Neural progenitor cell (in vitro differentiated cells): ENCODE measurements at regions not wholly inside any gene's neighbourhood (a gene's known extent, or its start where the extent isn't known, plus 50 kb on each side); places are given as distances from the start of the nearest gene placed in this dataset.

Experiments
- DNase-seq: peaks from one replicate; pipeline ENCODE4 v3.0.0-alpha.2; 2016; ENCODE audit warnings: low spot score
- H2AFZ ChIP-seq: fragments of 200-600 bp; sonication (generic); replicated peaks from 2 replicates; pipeline ENCODE4 v1.6.1; 2016; ENCODE audit warnings: antibody characterized with exemption
- H3F3A ChIP-seq: fragments of 200-600 bp; sonication (generic); 2 replicates; pipeline ENCODE4 v1.6.1; 2016; ENCODE audit warnings: antibody characterized with exemption, low read depth
- H3K27ac ChIP-seq: fragments of 200-600 bp; sonication (generic); 2 replicates; pipeline ENCODE4 v1.5.1; 2016; ENCODE audit warnings: mild to moderate bottlenecking
- H3K27me3 ChIP-seq: fragments of 200-600 bp; sonication (generic); 2 replicates; pipeline ENCODE4 v1.6.1; 2016; ENCODE audit warnings: mild to moderate bottlenecking, moderate library complexity
- H3K36me3 ChIP-seq: fragments of 200-600 bp; sonication (generic); 2 replicates; pipeline ENCODE4 v1.5.1; 2016
- H3K4me1 ChIP-seq: fragments of 200-600 bp; sonication (generic); 2 replicates; pipeline ENCODE4 v1.6.1; 2016; ENCODE audit warnings: mixed run types
- H3K4me2 ChIP-seq: fragments of 200-600 bp; sonication (generic); 2 replicates; pipeline ENCODE4 v1.6.1; 2016
- H3K4me3 ChIP-seq: fragments of 200-600 bp; sonication (generic); 2 replicates; pipeline ENCODE4 v1.5.1; 2016
- H3K79me2 ChIP-seq: fragments of 200-600 bp; sonication (generic); 2 replicates; pipeline ENCODE4 v1.6.1; 2016; ENCODE audit warnings: low read depth
- H3K9ac ChIP-seq: fragments of 200-600 bp; sonication (generic); 2 replicates; pipeline ENCODE4 v1.6.1; 2016
- H3K9me3 ChIP-seq: fragments of 200-600 bp; sonication (generic); 2 replicates; pipeline ENCODE4 v1.5.1; 2016; ENCODE audit warnings: low read depth
- H4K20me1 ChIP-seq: fragments of 200-600 bp; sonication (generic); 2 replicates; pipeline ENCODE4 v1.6.1; 2016; ENCODE audit warnings: low read depth
- H3K27ac Mint-ChIP-seq: 3 replicates; pipeline ENCODE4 v1.8.0; 2021; ENCODE audit warnings: mixed read lengths
- H3K27me3 Mint-ChIP-seq: 2 replicates; pipeline ENCODE4 v1.8.0; 2022; ENCODE audit warnings: low read depth, mild to moderate bottlenecking, inconsistent platforms, moderate library complexity, mixed read lengths; ENCODE audit not compliant: insufficient read depth
- H3K36me3 Mint-ChIP-seq: 3 replicates; pipeline ENCODE4 v1.8.0; 2021; ENCODE audit warnings: mixed read lengths
- H3K4me1 Mint-ChIP-seq: 3 replicates; pipeline ENCODE4 v1.8.0; 2021; ENCODE audit warnings: mixed read lengths
- H3K4me3 Mint-ChIP-seq: 3 replicates; pipeline ENCODE4 v1.8.0; 2021; ENCODE audit warnings: mild to moderate bottlenecking, moderate library complexity, mixed read lengths
- H3K9me3 Mint-ChIP-seq: 3 replicates; pipeline ENCODE4 v1.8.0; 2020; ENCODE audit warnings: mixed read lengths
- EZH2 ChIP-seq: fragments of 200-600 bp; sonication (generic); IDR thresholded peaks from 2 replicates; pipeline ENCODE4 v1.6.1; 2017; ENCODE audit warnings: antibody characterized with exemption, mild to moderate bottlenecking, moderate library complexity
- EZH2phosphoT487 ChIP-seq: fragments of 200-600 bp; sonication (generic); IDR thresholded peaks from 2 replicates; pipeline ENCODE4 v1.6.1; 2017; ENCODE audit warnings: antibody characterized with exemption
- TF ChIP-seq, protein P1 (sequence below): fragments of 200-600 bp; sonication (generic); IDR thresholded peaks from 2 replicates; pipeline ENCODE4 v1.5.1; 2017; ENCODE audit warnings: antibody characterized with exemption, mild to moderate bottlenecking

- Mint-ChIP-seq H3K27me3 (peaks cover 11% of the 10 kb centered on the region), H3K27ac (no peak overlapping the region), H3K4me1 (peaks cover 3% of the 10 kb centered on the region), H3K9me3 (no peaks in the 10 kb centered on the region), H3K36me3 (no peaks in the 10 kb centered on the region), H3K4me3 (no peak overlapping the region)
- Histone ChIP-seq H3K27me3 (no peaks in the 10 kb centered on the region), H3K4me3 (no peak overlapping the region), H3K4me2 (no peak overlapping the region), H3K4me1 (no peaks in the 10 kb centered on the region), H2AFZ (no peak overlapping the region), H3K36me3 (no peaks in the 10 kb centered on the region), H3K27ac (no peak overlapping the region), H3K9ac (no peak overlapping the region), H3K79me2 (no peaks in the 10 kb centered on the region), H3F3A (no peaks in the 10 kb centered on the region), H4K20me1 (no peaks in the 10 kb centered on the region), H3K9me3 (no peaks in the 10 kb centered on the region)
- TF ChIP-seq EZH2 (no peak), EZH2phosphoT487 (no peak)
- TF ChIP-seq, protein P1, sequence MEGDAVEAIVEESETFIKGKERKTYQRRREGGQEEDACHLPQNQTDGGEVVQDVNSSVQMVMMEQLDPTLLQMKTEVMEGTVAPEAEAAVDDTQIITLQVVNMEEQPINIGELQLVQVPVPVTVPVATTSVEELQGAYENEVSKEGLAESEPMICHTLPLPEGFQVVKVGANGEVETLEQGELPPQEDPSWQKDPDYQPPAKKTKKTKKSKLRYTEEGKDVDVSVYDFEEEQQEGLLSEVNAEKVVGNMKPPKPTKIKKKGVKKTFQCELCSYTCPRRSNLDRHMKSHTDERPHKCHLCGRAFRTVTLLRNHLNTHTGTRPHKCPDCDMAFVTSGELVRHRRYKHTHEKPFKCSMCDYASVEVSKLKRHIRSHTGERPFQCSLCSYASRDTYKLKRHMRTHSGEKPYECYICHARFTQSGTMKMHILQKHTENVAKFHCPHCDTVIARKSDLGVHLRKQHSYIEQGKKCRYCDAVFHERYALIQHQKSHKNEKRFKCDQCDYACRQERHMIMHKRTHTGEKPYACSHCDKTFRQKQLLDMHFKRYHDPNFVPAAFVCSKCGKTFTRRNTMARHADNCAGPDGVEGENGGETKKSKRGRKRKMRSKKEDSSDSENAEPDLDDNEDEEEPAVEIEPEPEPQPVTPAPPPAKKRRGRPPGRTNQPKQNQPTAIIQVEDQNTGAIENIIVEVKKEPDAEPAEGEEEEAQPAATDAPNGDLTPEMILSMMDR = no peak
- no peak for DNase-seq
These were observed 298.8 kb downstream of the UQCRFS1 start for GRCh38 chr19:28914173-28914572.

- Histone ChIP-seq H3K9me3 (no peaks in the 10 kb centered on the region), H3K36me3 (no peaks in the 10 kb centered on the region), H3F3A (no peaks in the 10 kb centered on the region), H2AFZ (no peak overlapping the region), H4K20me1 (no peaks in the 10 kb centered on the region), H3K27me3 (no peaks in the 10 kb centered on the region), H3K4me2 (no peak overlapping the region), H3K27ac (no peak overlapping the region), H3K4me1 (no peaks in the 10 kb centered on the region), H3K9ac (no peak overlapping the region), H3K4me3 (no peak overlapping the region), H3K79me2 (no peaks in the 10 kb centered on the region)
- Mint-ChIP-seq H3K4me3 (no peak overlapping the region), H3K9me3 (no peaks in the 10 kb centered on the region), H3K27ac (no peak overlapping the region), H3K4me1 (peaks cover 6% of the 10 kb centered on the region), H3K27me3 (peaks cover 10% of the 10 kb centered on the region), H3K36me3 (no peaks in the 10 kb centered on the region)
- no peak for DNase-seq
- TF ChIP-seq, protein P1 = no peak
- TF ChIP-seq EZH2 (no peak), EZH2phosphoT487 (no peak)
These were observed 299.3 kb downstream of the UQCRFS1 start for GRCh38 chr19:28913626-28914025.

DNA sequence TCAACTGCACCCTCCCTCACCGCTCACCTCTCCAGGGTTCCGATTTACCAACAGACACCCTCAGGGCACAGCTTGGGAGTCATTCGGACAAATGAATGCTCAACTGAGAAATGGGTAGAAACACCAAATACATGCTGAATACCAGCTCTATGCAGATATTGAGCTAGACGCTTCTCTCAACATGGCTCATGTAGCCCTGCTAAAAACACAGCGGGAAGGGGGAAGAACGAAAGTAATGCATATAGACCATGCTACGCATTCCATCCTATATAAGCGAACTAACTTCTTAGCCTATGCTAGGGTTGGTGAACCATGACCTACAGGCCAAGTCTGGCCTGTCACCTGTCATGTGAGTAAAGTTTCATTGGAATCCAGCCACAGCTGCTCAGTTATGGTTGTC is 304.0 kb downstream of the UQCRFS1 start:
- no peaks in the 10 kb centered on the region for H3F3A ChIP-seq
- H3K27ac ChIP-seq = no peak overlapping the region
- no peak overlapping the region for H3K27ac Mint-ChIP-seq
- no peak overlapping the region for H3K4me3 ChIP-seq
- H3K9ac ChIP-seq = no peak overlapping the region
- no peak for DNase-seq
- no peaks in the 10 kb centered on the region for H4K20me1 ChIP-seq
- peaks cover 4% of the 10 kb centered on the region for H3K27me3 Mint-ChIP-seq
- H3K4me3 Mint-ChIP-seq = no peak overlapping the region
- TF ChIP-seq EZH2 (no peak), EZH2phosphoT487 (no peak)
- TF ChIP-seq, protein P1 = no peak
- no peaks in the 10 kb centered on the region for H3K4me1 ChIP-seq
- H3K36me3 Mint-ChIP-seq = no peaks in the 10 kb centered on the region
- no peaks in the 10 kb centered on the region for H3K36me3 ChIP-seq
- no peak overlapping the region for H2AFZ ChIP-seq
- H3K9me3 Mint-ChIP-seq = no peaks in the 10 kb centered on the region
- H3K4me2 ChIP-seq = no peak overlapping the region
- no peaks in the 10 kb centered on the region for H3K9me3 ChIP-seq
- H3K27me3 ChIP-seq = no peaks in the 10 kb centered on the region
- no peaks in the 10 kb centered on the region for H3K79me2 ChIP-seq
- peaks cover 6% of the 10 kb centered on the region for H3K4me1 Mint-ChIP-seq
